Endodermal cell (in vitro differentiated cells): ENCODE measurements at regions not wholly inside any gene's neighbourhood (a gene's known extent, or its start where the extent isn't known, plus 50 kb on each side); places are given as distances from the start of the nearest gene placed in this dataset.

Experiments
- DNase-seq: peaks from one replicate; pipeline ENCODE4 v3.0.0-alpha.2; 2017
- H3K27ac ChIP-seq: 2 replicates; pipeline ENCODE4 v1.5.1; 2013; ENCODE audit warnings: mild to moderate bottlenecking, low read depth, low read length, moderate library complexity
- H3K27me3 ChIP-seq: 2 replicates; pipeline ENCODE4 v1.6.1; 2013; ENCODE audit warnings: mild to moderate bottlenecking, low read length, moderate library complexity; ENCODE audit not compliant: insufficient read depth, control insufficient read depth, poor library complexity, severe bottlenecking
- H3K36me3 ChIP-seq: 2 replicates; pipeline ENCODE4 v1.7.0; 2013; ENCODE audit warnings: mild to moderate bottlenecking, low read length, moderate library complexity; ENCODE audit not compliant: control insufficient read depth, insufficient read depth
- H3K4me1 ChIP-seq: one replicate; pipeline ENCODE4 v1.7.0; 2013; ENCODE audit warnings: low read length; ENCODE audit not compliant: control insufficient read depth, insufficient read depth
- H3K4me3 ChIP-seq: 2 replicates; pipeline ENCODE4 v1.5.1; 2013; ENCODE audit warnings: mild to moderate bottlenecking, low read length, moderate library complexity
- H3K9ac ChIP-seq: 2 replicates; pipeline ENCODE4 v1.6.1; 2013; ENCODE audit warnings: mild to moderate bottlenecking, low read length, moderate library complexity; ENCODE audit not compliant: poor library complexity, severe bottlenecking; ENCODE audit errors: extremely low read depth
- H3K9me3 ChIP-seq: 2 replicates; pipeline ENCODE4 v1.6.1; 2013; ENCODE audit warnings: mild to moderate bottlenecking, low read length, moderate library complexity; ENCODE audit not compliant: control insufficient read depth
- H3K27ac Mint-ChIP-seq: 2 replicates; pipeline ENCODE4 v1.8.0; 2020; ENCODE audit warnings: mixed read lengths
- H3K27me3 Mint-ChIP-seq: 2 replicates; pipeline ENCODE4 v1.8.0; 2021; ENCODE audit warnings: mild to moderate bottlenecking, mixed read lengths; ENCODE audit not compliant: insufficient read depth
- H3K36me3 Mint-ChIP-seq: 2 replicates; pipeline ENCODE4 v1.8.0; 2020; ENCODE audit warnings: low read depth, mixed read lengths
- H3K4me1 Mint-ChIP-seq: 2 replicates; pipeline ENCODE4 v1.8.0; 2020; ENCODE audit warnings: mixed read lengths
- H3K4me3 Mint-ChIP-seq: 2 replicates; pipeline ENCODE4 v1.8.0; 2020; ENCODE audit warnings: mild to moderate bottlenecking, moderate library complexity, mixed read lengths
- H3K9me3 Mint-ChIP-seq: 2 replicates; pipeline ENCODE4 v1.8.0; 2020; ENCODE audit warnings: mild to moderate bottlenecking, mixed read lengths
- WGBS, 2 experiments: methylation state at CpG; one replicate each; pipeline versions ENCODE4 v1.1.5 to v1.1.7; 2013; ENCODE audit warnings: missing lambda C conversion rate in 2 of 2, mixed read lengths in 1 of 2; ENCODE audit not compliant: insufficient coverage in 1 of 2, insufficient read length in 1 of 2; 5-methylcytosine and 5-hydroxymethylcytosine counted together
- TF ChIP-seq, protein P1 (sequence below): fragments of 200-600 bp; sonication (generic); conservative IDR thresholded peaks from 2 replicates; pipeline ENCODE4 v1.5.0; 2021; ENCODE audit warnings: antibody characterized with exemption, mild to moderate bottlenecking

DNA sequence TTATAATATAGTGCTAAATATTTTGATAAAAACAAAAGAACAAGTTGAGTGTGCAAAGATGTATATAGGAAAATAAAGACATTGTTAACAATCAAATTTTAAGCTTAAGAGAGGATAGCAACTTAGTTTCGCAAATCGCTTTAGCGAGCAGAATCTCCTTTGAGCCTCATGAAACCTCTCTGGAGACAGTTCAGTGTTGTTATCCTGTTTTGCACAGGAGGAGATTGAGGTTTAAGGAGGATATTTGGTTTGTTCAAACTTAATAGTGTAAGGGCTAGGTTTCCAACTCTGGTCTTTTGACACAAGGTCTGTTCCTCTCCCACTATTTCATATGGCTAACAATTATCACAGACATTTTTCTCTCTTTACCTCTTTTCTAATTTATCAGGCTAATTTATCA lies 1848.5 kb upstream of the TENM3 start:
- Histone ChIP-seq H3K4me3 (no peak overlapping the region), H3K9me3 (no peaks in the 10 kb centered on the region), H3K36me3 (no peaks in the 10 kb centered on the region), H3K9ac (no peak overlapping the region), H3K4me1 (peaks cover 5% of the 10 kb centered on the region), H3K27me3 (no peaks in the 10 kb centered on the region), H3K27ac (no peak overlapping the region)
- Mint-ChIP-seq H3K9me3 (no peaks in the 10 kb centered on the region), H3K27me3 (no peaks in the 10 kb centered on the region), H3K27ac (no peak overlapping the region), H3K4me1 (peaks cover 9% of the 10 kb centered on the region), H3K36me3 (no peaks in the 10 kb centered on the region), H3K4me3 (no peak overlapping the region)
- no peak for DNase-seq
- TF ChIP-seq, protein P1, sequence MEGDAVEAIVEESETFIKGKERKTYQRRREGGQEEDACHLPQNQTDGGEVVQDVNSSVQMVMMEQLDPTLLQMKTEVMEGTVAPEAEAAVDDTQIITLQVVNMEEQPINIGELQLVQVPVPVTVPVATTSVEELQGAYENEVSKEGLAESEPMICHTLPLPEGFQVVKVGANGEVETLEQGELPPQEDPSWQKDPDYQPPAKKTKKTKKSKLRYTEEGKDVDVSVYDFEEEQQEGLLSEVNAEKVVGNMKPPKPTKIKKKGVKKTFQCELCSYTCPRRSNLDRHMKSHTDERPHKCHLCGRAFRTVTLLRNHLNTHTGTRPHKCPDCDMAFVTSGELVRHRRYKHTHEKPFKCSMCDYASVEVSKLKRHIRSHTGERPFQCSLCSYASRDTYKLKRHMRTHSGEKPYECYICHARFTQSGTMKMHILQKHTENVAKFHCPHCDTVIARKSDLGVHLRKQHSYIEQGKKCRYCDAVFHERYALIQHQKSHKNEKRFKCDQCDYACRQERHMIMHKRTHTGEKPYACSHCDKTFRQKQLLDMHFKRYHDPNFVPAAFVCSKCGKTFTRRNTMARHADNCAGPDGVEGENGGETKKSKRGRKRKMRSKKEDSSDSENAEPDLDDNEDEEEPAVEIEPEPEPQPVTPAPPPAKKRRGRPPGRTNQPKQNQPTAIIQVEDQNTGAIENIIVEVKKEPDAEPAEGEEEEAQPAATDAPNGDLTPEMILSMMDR, result no peak
- WGBS, 2 experiments, result 91 to 100% methylated on average over 3 of the region's 3 CpGs

DNA sequence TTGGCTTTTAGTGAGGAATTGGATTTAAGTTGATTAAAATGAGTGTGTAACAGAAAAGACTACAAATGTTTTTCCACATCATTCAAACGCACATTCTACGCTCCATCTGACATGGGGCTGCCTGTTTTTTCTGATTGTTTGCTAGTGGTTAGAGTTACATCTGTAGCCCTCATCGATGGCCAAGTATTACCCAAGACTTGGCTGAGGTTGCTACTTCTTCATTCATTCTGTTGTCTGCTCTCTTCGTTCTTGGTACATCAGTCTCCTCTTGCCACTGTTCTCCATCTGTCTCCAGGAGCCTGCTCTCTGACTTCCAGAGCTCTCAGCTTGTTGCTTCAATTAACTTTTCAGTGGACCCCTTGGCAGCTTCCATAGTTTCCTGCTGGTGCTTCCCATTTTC lies 1844.6 kb upstream of the TENM3 start:
- TF ChIP-seq, protein P1, result no peak
- H3K9me3 ChIP-seq, result no peaks in the 10 kb centered on the region
- Mint-ChIP-seq H3K27me3 (no peaks in the 10 kb centered on the region), H3K4me3 (no peak overlapping the region), H3K27ac (no peak overlapping the region), H3K36me3 (no peaks in the 10 kb centered on the region), H3K9me3 (peaks cover 3% of the 10 kb centered on the region), H3K4me1 (peaks cover 9% of the 10 kb centered on the region)
- H3K36me3 ChIP-seq, result no peaks in the 10 kb centered on the region
- peak overlapping the region; percentile 47 for H3K4me3 ChIP-seq
- no peak overlapping the region for H3K9ac ChIP-seq
- WGBS, 2 experiments, result 92 to 97% methylated on average over 4 of the region's 4 CpGs
- peaks cover 5% of the 10 kb centered on the region for H3K4me1 ChIP-seq
- H3K27me3 ChIP-seq, result no peaks in the 10 kb centered on the region
- H3K27ac ChIP-seq, result no peak overlapping the region
- no peak for DNase-seq

DNA sequence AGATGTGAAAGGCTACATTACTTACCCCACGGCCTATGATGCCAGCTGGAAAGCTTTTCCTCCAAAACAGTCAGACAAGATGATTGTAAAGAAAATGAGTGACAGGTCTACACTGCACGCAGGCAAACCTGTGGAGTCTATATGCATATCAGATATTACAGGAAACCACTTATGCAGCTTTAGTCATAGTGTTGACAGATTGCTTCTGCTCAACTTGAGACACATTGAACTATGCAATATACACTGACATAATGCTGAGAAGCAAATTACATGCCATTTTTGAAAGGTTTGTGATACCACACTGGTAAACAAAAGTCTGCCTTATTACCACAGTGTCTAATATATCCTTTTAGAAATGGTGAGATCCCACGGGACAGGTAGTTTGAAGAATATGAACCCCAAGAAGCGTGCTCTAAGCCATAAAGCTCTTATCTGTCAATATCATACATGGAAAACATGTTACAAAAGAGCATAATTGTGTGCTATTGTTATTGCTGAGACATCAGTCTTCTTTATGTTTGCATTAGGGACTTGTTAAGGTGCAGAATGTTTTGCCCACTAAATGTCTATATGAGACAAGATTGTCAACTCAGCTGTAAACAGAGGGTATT lies 1835.8 kb upstream of the TENM3 start:
- no peak overlapping the region for H3K27ac ChIP-seq
- DNase-seq, result no peak
- H3K4me3 ChIP-seq, result no peak overlapping the region
- WGBS, 2 experiments, result 89 to 100% methylated on average over 1 to 4 of the region's 4 CpGs
- H3K27me3 Mint-ChIP-seq, result no peaks in the 10 kb centered on the region
- no peaks in the 10 kb centered on the region for H3K9me3 Mint-ChIP-seq
- H3K36me3 Mint-ChIP-seq, result no peaks in the 10 kb centered on the region
- TF ChIP-seq, protein P1, result no peak
- no peak overlapping the region for H3K4me3 Mint-ChIP-seq
- no peaks in the 10 kb centered on the region for H3K4me1 Mint-ChIP-seq
- no peak overlapping the region for H3K27ac Mint-ChIP-seq
- no peaks in the 10 kb centered on the region for H3K4me1 ChIP-seq
- H3K9ac ChIP-seq, result no peak overlapping the region
- H3K9me3 ChIP-seq, result peaks cover 5% of the 10 kb centered on the region
- H3K36me3 ChIP-seq, result no peaks in the 10 kb centered on the region
- H3K27me3 ChIP-seq, result no peaks in the 10 kb centered on the region
